ENCODE measurements at regions not wholly inside any gene's neighbourhood (a gene's known extent, or its start where the extent isn't known, plus 50 kb on each side); places are given as distances from the start of the nearest gene placed in this dataset.

DNA sequence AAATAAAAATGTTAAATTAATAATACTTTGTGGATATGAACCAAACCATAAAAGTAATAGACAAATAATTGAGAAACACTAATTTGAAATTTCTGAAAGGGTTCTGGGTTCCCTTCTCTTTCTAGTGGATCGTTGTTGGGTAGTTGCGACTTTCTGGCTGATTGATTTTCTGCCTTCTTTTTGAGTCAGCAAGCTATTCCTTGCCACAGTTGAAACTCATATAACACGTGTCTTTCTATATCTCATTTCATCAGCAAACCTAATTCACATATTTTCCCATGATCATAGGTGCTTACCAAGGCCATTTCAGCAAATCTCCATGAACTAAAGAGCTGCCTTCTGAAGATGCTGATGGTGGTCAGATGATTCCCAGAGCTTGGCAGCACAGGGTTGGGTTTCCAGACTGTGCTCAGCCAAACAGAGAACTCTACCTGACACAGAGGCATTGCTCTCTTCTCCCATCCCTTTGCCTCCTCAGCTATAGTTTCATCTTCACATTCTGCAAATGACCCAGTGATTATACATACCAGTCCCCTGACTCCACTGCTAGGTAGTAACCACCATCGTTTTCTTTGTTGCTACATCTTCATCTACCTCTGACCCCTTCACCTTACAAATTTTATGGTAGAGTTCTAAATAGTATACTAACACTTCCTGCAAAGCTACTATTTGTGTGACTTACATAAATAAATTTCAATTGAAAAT is 383.9 kb upstream of the DPH6 start:
- no peak for TF ChIP-seq POLR2AphosphoS5 (IDR thresholded peaks at IDR 0.05)
- TF ChIP-seq POLR2A (IDR thresholded peaks at IDR 0.05) = no peak
- WGBS = 94% methylated on average over 4 of the region's 4 CpGs
- intact Hi-C loops (cut with DNase I) = no loop called here
- Histone ChIP-seq H3K4me3 (no peak overlapping the region), H3K9me3 (no peaks in the 10 kb centered on the region), H3K27ac (no peak overlapping the region), H3K36me3 (no peaks in the 10 kb centered on the region), H3K4me1 (replicated peaks) (no peaks in the 10 kb centered on the region), H3K27me3 (replicated peaks; ENCODE audit: insufficient read depth) (no peaks in the 10 kb centered on the region)
- DNase-seq (ENCODE audit: low spot score) = no peak

DNA sequence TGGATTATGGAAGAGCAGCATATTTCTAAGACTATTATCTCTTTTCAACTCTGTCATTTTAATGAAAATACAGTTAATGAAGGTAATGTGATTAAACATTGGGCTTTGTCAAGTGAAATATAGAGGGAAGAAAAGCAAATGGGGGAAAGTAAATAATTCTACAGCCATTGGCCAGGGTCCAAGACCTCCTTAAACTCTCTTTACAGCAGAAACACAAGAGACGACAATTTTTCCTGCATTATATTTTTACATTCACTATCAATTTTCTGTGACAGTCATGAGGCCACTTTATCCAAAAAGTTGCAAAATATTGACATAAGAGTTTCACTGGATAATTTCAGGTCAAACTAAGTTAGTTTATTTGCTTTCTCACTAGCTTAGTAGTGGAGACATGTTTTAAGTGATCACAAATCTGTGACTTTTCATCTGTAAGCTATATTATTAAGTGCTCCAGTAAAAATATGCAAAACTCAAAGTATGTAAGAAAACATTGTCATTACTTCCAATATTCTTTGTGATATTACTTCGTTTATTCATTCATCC is 385.9 kb upstream of the DPH6 start:
- intact Hi-C loops (cut with DNase I) = no loop called here
- no peak for DNase-seq (ENCODE audit: low spot score)
- H3K9me3 ChIP-seq = no peaks in the 10 kb centered on the region
- H3K36me3 ChIP-seq = no peaks in the 10 kb centered on the region
- no peaks in the 10 kb centered on the region for H3K4me1 ChIP-seq (replicated peaks)
- TF ChIP-seq POLR2AphosphoS5 (IDR thresholded peaks at IDR 0.05) = no peak
- TF ChIP-seq, protein P1, sequence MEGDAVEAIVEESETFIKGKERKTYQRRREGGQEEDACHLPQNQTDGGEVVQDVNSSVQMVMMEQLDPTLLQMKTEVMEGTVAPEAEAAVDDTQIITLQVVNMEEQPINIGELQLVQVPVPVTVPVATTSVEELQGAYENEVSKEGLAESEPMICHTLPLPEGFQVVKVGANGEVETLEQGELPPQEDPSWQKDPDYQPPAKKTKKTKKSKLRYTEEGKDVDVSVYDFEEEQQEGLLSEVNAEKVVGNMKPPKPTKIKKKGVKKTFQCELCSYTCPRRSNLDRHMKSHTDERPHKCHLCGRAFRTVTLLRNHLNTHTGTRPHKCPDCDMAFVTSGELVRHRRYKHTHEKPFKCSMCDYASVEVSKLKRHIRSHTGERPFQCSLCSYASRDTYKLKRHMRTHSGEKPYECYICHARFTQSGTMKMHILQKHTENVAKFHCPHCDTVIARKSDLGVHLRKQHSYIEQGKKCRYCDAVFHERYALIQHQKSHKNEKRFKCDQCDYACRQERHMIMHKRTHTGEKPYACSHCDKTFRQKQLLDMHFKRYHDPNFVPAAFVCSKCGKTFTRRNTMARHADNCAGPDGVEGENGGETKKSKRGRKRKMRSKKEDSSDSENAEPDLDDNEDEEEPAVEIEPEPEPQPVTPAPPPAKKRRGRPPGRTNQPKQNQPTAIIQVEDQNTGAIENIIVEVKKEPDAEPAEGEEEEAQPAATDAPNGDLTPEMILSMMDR (IDR thresholded peaks at IDR 0.05) = no peak
- no peak for TF ChIP-seq POLR2A (IDR thresholded peaks at IDR 0.05)
- no peak overlapping the region for H3K4me3 ChIP-seq
- no peak overlapping the region for H3K27ac ChIP-seq
- no peaks in the 10 kb centered on the region for H3K27me3 ChIP-seq (replicated peaks; ENCODE audit: insufficient read depth)
- 46% methylated on average over 2 of the region's 2 CpGs for WGBS

DNA sequence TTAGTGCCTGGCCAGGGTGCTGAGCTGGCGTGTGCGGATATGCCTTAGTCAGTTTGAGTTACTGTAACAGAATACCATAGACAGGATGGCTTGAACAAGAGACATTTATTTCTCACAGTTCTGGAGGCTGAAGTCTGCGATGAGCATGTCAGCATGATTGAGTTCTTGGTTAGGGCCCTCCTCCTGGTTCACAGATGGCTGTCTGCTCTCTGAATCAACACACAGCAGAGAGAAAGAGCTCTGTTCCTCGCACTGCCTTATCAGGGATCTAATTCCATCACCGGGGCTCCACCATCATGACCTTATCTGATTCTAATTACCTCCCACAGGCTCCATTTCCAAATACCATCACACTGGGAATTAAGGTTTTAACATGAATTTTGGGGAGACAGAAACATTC is 386.6 kb upstream of the DPH6 start:
- H3K4me3 ChIP-seq = no peak overlapping the region
- no peaks in the 10 kb centered on the region for H3K27me3 ChIP-seq (replicated peaks; ENCODE audit: insufficient read depth)
- no peaks in the 10 kb centered on the region for H3K4me1 ChIP-seq (replicated peaks)
- DNase-seq (ENCODE audit: low spot score) = no peak
- no peaks in the 10 kb centered on the region for H3K9me3 ChIP-seq
- WGBS = 63% methylated on average over 5 of the region's 5 CpGs
- no peaks in the 10 kb centered on the region for H3K36me3 ChIP-seq
- intact Hi-C loops (cut with DNase I) = no loop called here
- TF ChIP-seq, protein P1 (IDR thresholded peaks at IDR 0.05) = no peak
- TF ChIP-seq POLR2A (IDR thresholded peaks at IDR 0.05) = no peak
- no peak for TF ChIP-seq POLR2AphosphoS5 (IDR thresholded peaks at IDR 0.05)
- no peak overlapping the region for H3K27ac ChIP-seq

DNA sequence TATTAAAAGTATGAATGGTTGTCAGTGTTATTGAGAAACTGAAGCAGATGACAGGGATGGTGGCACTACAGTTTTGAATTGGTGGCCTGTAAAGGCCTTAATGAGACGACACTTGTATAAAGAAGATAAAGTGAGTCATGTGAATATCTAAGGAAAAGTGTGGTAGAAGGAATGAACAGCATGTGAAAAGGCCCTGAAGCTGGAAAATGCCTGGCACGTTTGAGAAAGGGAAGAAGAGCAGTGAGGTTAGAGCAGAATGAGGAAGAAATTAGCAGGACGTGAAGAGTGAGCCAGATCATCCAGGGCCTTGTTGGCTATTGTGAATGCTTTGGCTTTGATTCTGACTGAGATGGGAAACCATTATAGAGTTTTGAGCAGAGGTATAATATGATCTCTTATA is 387.6 kb upstream of the DPH6 start:
- no peaks in the 10 kb centered on the region for H3K27me3 ChIP-seq (replicated peaks; ENCODE audit: insufficient read depth)
- no peak for TF ChIP-seq POLR2AphosphoS5 (IDR thresholded peaks at IDR 0.05)
- no peak for TF ChIP-seq POLR2A (IDR thresholded peaks at IDR 0.05)
- TF ChIP-seq, protein P1 (IDR thresholded peaks at IDR 0.05) = no peak
- H3K4me1 ChIP-seq (replicated peaks) = no peaks in the 10 kb centered on the region
- H3K9me3 ChIP-seq = no peaks in the 10 kb centered on the region
- H3K36me3 ChIP-seq = no peaks in the 10 kb centered on the region
- H3K4me3 ChIP-seq = no peak overlapping the region
- intact Hi-C loops (cut with DNase I) = no loop called here
- 91% methylated on average over 3 of the region's 3 CpGs for WGBS
- no peak overlapping the region for H3K27ac ChIP-seq
- DNase-seq (ENCODE audit: low spot score) = no peak

DNA sequence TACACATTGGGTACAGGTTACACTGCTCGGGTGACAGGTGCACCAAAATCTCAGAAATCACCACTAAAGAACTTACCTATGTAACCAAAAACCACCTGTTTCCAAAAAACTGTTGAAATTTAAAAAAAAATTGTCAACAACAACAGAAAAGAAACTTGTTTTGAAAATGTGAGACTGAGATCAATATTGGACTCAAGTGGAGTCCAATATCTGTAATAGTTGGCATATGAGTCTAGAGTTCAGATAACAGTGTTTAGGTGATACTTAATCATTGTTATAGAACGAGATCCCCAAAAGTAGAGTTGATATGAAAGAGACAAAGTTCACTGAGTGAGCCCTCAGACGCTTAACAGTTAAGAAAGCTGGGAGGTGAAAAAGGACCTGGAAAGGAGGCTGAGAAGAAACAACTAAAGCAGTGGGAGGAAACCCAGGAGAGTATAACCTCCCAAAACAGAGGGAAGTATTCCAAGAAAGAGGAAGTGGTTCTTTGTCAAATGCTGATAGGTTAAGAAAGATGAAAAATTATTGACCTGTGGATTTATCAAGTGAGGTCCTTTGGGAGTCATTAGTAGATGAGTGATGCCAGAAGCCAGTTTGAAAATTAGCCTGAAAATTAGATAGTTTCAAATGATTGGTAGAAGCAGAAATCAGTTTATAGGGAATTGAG is 388.6 kb upstream of the DPH6 start:
- Histone ChIP-seq H3K27me3 (replicated peaks; ENCODE audit: insufficient read depth) (no peaks in the 10 kb centered on the region), H3K27ac (no peak overlapping the region), H3K9me3 (no peaks in the 10 kb centered on the region), H3K36me3 (no peaks in the 10 kb centered on the region), H3K4me1 (replicated peaks) (no peaks in the 10 kb centered on the region), H3K4me3 (no peak overlapping the region)
- WGBS = 96% methylated on average over 3 of the region's 3 CpGs
- no peak for DNase-seq (ENCODE audit: low spot score)
- intact Hi-C loops (cut with DNase I) = no loop called here
- TF ChIP-seq POLR2A (IDR thresholded peaks at IDR 0.05) (no peak), POLR2AphosphoS5 (IDR thresholded peaks at IDR 0.05) (no peak)
- TF ChIP-seq, protein P1 (IDR thresholded peaks at IDR 0.05) = no peak

Measured in prostate gland (tissue), 2 donors.